Fibroblast of the aortic adventitia (primary cell): ENCODE measurements at regions not wholly inside any gene's neighbourhood (a gene's known extent, or its start where the extent isn't known, plus 50 kb on each side); places are given as distances from the start of the nearest gene placed in this dataset.

Experiments
- DNase-seq: peaks from one replicate; pipeline ENCODE4 v3.0.0-alpha.2; 2010; ENCODE audit warnings: low read depth
- H3K4me3 ChIP-seq: 2 replicates; pipeline ENCODE4 v1.5.1; 2011; ENCODE audit warnings: low read depth, mild to moderate bottlenecking, control low read depth, low read length, moderate library complexity
- TF ChIP-seq, protein P1 (sequence below): IDR thresholded peaks from 2 replicates; pipeline ENCODE4 v1.5.1; 2011; ENCODE audit warnings: mild to moderate bottlenecking, low read length, control low read depth, inconsistent platforms; ENCODE audit not compliant: insufficient read depth

DNA sequence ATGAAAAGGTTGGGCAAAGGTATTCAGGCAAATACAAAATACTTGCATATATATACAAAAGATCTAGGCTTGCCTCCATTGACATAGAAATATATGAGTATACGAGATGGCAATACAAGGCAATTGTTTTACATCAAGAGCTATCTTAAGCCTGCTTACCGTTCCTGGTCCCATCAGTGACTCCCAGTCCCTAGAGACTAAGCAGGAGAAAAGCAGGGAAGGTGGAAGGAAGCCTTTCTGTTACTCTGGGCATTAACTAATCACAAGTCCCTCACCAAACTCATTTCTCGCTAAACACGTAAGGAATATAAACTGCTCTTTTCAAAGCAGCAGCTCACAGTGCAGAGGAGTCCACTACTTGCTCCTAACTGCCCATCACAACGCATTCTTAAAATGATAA is 125.2 kb downstream of the ZNF608 start:
- TF ChIP-seq, protein P1, sequence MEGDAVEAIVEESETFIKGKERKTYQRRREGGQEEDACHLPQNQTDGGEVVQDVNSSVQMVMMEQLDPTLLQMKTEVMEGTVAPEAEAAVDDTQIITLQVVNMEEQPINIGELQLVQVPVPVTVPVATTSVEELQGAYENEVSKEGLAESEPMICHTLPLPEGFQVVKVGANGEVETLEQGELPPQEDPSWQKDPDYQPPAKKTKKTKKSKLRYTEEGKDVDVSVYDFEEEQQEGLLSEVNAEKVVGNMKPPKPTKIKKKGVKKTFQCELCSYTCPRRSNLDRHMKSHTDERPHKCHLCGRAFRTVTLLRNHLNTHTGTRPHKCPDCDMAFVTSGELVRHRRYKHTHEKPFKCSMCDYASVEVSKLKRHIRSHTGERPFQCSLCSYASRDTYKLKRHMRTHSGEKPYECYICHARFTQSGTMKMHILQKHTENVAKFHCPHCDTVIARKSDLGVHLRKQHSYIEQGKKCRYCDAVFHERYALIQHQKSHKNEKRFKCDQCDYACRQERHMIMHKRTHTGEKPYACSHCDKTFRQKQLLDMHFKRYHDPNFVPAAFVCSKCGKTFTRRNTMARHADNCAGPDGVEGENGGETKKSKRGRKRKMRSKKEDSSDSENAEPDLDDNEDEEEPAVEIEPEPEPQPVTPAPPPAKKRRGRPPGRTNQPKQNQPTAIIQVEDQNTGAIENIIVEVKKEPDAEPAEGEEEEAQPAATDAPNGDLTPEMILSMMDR: no peak
- no peak for DNase-seq
- no peak overlapping the region for H3K4me3 ChIP-seq

DNA sequence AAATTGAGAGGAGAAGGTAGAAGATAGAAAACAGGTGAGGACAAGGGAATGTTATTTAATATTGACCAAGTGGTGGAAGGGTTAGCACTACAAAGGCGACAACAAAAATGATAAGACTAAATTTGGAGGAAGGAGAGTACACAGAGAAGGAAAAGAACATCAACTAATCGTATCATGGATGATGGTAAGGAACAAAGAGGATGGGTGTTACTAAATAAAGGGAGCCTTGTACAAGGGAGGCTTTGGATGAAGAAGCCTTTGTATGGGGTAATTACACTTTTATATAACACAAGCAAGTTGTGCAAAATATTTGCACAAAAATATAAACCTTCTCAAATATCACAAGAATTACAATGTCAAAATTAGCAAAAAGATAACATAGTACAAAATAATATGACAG is 125.7 kb downstream of the ZNF608 start:
- TF ChIP-seq, protein P1: no peak
- H3K4me3 ChIP-seq: no peak overlapping the region
- DNase-seq: no peak

DNA sequence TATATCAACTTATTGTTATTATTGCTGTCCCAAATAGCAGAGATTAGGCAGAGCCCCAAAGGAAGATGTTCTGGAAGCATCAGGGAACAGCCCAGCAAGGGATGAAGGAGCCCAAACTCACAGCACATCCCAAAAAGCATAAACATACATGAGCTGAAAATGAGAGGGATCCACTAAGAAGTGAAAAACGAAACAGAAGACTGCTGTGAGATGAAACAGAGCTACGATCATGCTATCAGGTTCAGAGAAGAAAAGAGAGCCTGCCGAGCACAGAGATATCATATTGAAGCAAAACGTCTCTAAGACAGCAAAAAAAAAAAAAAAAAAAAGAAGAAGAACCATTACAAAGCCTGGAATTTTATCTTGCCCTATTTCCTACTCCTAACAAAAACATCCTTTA is 127.3 kb downstream of the ZNF608 start:
- TF ChIP-seq, protein P1: no peak
- no peak overlapping the region for H3K4me3 ChIP-seq
- DNase-seq: no peak

DNA sequence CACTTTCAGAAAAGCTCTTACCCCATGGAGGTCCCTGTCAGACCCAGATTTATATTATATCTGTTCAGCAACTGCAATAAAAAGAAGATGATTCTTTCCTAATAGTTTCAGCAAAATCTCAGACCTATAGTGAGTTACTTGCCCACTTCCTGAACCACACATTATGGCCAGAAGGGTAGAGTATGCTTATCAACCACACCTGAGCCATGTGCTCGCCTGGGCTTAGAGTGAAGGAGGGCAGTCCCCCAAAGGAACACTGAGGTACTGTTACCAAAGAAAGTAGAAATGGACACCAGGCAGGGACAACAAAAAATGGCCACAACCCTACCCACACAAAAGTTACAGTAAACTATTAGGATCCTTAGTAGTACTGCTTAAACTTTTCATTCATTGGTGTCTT is 128.7 kb downstream of the ZNF608 start:
- TF ChIP-seq, protein P1: no peak
- no peak overlapping the region for H3K4me3 ChIP-seq
- no peak for DNase-seq

DNA sequence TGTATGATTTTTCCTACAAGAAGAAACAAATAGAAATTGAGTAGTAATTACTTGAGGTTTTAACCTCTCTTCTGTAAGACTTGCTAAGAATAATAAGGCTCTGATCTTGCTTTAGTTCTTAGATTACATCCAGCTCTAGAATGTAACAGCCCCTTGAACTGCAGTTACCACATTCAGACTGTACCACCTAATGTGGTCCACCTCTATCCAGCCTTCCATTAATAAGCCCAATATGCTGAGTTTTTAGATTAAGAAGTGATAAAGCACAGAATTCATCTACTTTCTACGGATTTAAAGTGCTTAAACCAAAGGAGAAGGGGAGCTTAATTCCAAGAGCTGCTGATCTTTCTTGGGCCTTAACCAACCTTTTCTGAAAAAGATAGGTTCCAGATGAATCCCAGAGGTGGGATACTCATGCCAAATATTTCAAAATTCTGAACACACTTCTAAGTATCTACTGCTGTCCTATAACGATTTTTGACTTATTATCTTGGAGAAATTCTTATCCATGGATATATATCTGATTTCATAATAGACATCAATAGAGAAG is 131.5 kb downstream of the ZNF608 start:
- DNase-seq: peak; percentile 24

DNA sequence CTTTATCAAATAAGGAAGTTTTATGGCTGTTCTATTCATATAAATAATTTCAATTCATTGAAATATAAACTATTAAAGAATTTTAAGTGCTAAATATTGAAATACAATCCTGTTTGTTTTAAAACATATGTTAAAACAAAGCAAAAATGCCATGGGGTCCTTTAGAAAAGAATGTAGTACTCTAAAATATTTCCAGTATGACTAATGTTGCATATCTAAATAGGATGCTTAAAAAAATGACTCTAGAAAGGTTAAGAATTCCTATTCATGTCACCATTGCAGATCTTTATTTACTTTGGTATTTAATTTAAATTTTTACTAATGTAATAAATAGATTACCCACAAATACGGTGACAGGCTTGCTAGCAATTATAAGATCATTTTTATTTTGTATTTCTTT is 132.3 kb downstream of the ZNF608 start:
- DNase-seq: no peak
- no peak overlapping the region for H3K4me3 ChIP-seq
- TF ChIP-seq, protein P1: no peak

More for the DNA sequence above, 131.5 kb downstream of the ZNF608 start:
- no peak overlapping the region for H3K4me3 ChIP-seq
- TF ChIP-seq, protein P1: no peak
